ENCODE measurements at regions not wholly inside any gene's neighbourhood (a gene's known extent, or its start where the extent isn't known, plus 50 kb on each side); places are given as distances from the start of the nearest gene placed in this dataset.

DNA sequence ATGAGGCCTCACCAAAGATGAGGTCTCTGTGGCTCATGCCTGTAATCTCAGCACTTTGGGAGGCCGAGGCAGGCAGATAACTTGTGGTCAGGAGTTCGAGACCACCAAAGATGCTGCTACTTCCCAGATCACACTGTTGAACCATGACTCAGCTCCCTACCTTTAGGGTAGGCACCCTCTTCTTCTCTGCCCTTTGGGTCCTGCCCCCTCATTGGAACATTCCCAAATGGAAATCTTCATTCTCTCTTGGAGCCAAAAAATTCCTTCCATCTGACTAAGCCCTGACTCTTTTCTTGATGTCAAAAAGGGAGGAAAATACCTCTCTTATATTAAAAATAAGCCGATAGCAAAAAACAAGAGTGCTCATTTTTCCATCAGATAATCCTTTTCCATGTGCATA lies 183.5 kb downstream of the PAX3 start:
- TF ChIP-seq, protein P1, sequence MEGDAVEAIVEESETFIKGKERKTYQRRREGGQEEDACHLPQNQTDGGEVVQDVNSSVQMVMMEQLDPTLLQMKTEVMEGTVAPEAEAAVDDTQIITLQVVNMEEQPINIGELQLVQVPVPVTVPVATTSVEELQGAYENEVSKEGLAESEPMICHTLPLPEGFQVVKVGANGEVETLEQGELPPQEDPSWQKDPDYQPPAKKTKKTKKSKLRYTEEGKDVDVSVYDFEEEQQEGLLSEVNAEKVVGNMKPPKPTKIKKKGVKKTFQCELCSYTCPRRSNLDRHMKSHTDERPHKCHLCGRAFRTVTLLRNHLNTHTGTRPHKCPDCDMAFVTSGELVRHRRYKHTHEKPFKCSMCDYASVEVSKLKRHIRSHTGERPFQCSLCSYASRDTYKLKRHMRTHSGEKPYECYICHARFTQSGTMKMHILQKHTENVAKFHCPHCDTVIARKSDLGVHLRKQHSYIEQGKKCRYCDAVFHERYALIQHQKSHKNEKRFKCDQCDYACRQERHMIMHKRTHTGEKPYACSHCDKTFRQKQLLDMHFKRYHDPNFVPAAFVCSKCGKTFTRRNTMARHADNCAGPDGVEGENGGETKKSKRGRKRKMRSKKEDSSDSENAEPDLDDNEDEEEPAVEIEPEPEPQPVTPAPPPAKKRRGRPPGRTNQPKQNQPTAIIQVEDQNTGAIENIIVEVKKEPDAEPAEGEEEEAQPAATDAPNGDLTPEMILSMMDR (IDR thresholded peaks at IDR 0.05 in 8 of 11, conservative IDR thresholded peaks at IDR 0.05 in 3 of 11): no peak
- TF ChIP-seq POLR2A (IDR thresholded peaks at IDR 0.05): no peak
